Keratinocyte (primary cell): ENCODE measurements at regions not wholly inside any gene's neighbourhood (a gene's known extent, or its start where the extent isn't known, plus 50 kb on each side); places are given as distances from the start of the nearest gene placed in this dataset.
"Not testable (repeated sequence)": the region's sequence is repeated elsewhere in the genome, so short reads cannot be mapped to it uniquely, and the experiment has no call there.

Experiments used
- DNase-seq: peaks from one replicate; pipeline ENCODE4 v3.0.0-alpha.2; 2011; ENCODE audit warnings: low read depth, missing footprints, low spot score
- FAIRE-seq: peaks from 2 replicates; lab custom pipeline; 2011; peaks lifted over from hg19 to GRCh38; lab: Jason Lieb, UNC
- H2AFZ ChIP-seq: 2 replicates; pipeline ENCODE4 v1.6.0; 2012; ENCODE audit warnings: low read length, control low read depth, inconsistent platforms; ENCODE audit not compliant: control insufficient read depth
- H3K27ac ChIP-seq: 2 replicates; pipeline ENCODE4 v1.5.1; 2011; ENCODE audit warnings: low read length; ENCODE audit not compliant: control insufficient read depth, insufficient read depth
- H3K27me3 ChIP-seq: 3 replicates; pipeline ENCODE4 v1.6.0; 2011; ENCODE audit warnings: low read length; ENCODE audit not compliant: control insufficient read depth, insufficient read depth; ENCODE audit errors: extremely low read depth
- H3K36me3 ChIP-seq, 2 experiments: 2 replicates in 1 of 2; 3 replicates in 1 of 2; pipeline ENCODE4 v1.5.1; 2011; ENCODE audit warnings: low read length in 2 of 2, mild to moderate bottlenecking in 1 of 2; ENCODE audit not compliant: control insufficient read depth in 2 of 2, insufficient read depth in 2 of 2; ENCODE audit errors: extremely low read depth in 1 of 2
- H3K4me1 ChIP-seq: 3 replicates; pipeline ENCODE4 v1.5.1; 2011; ENCODE audit warnings: low read length; ENCODE audit not compliant: control insufficient read depth, insufficient read depth; ENCODE audit errors: extremely low read depth
- H3K4me2 ChIP-seq: 3 replicates; pipeline ENCODE4 v1.6.0; 2011; ENCODE audit warnings: low read depth, low read length; ENCODE audit not compliant: control insufficient read depth, insufficient read depth; ENCODE audit errors: extremely low read depth
- H3K4me3 ChIP-seq, 3 experiments: fragments of 200-600 bp in 1 of 3; sonication (generic) in 1 of 3; 2 replicates in 2 of 3; 3 replicates in 1 of 3; pipeline ENCODE4 v1.5.1; 2011 to 2016; ENCODE audit warnings: low read length in 3 of 3, mild to moderate bottlenecking in 3 of 3, control low read depth in 2 of 3, inconsistent platforms in 1 of 3, low read depth in 1 of 3, mixed read lengths in 1 of 3, mixed run types in 1 of 3, moderate library complexity in 1 of 3; ENCODE audit not compliant: control insufficient read depth in 2 of 3, insufficient read depth in 2 of 3; ENCODE audit errors: extremely low read depth in 1 of 3
- H3K79me2 ChIP-seq: 2 replicates; pipeline ENCODE4 v1.6.0; 2012; ENCODE audit warnings: low read length; ENCODE audit not compliant: control insufficient read depth, insufficient read depth
- H3K9ac ChIP-seq: 3 replicates; pipeline ENCODE4 v1.6.0; 2011; ENCODE audit warnings: low read length; ENCODE audit not compliant: control insufficient read depth, insufficient read depth; ENCODE audit errors: extremely low read depth
- H3K9me1 ChIP-seq: 3 replicates; pipeline ENCODE4 v1.6.0; 2011; ENCODE audit warnings: low read length; ENCODE audit not compliant: control insufficient read depth, insufficient read depth; ENCODE audit errors: extremely low read depth
- H3K9me3 ChIP-seq: 2 replicates; pipeline ENCODE4 v1.5.1; 2012; ENCODE audit warnings: low read depth, low read length; ENCODE audit not compliant: control insufficient read depth
- H4K20me1 ChIP-seq: 3 replicates; pipeline ENCODE4 v1.6.0; 2011; ENCODE audit warnings: low read length; ENCODE audit not compliant: control insufficient read depth, insufficient read depth; ENCODE audit errors: extremely low read depth
- EZH2 ChIP-seq: IDR thresholded peaks from one replicate; pipeline ENCODE4 v1.6.1; 2012; ENCODE audit warnings: inconsistent platforms, mild to moderate bottlenecking, low read length, moderate library complexity
- dilution Hi-C: fragments of 300-500 bp; cut with MboI; formaldehyde crosslinking; loops from one replicate; pipeline ENCODE4 v1.7.0; 2020; ENCODE audit warnings: low sequenced_read_pairs; ENCODE audit not compliant: extremely low pct_ligation_motif_present
- TF ChIP-seq, protein P1 (sequence below), 3 experiments: IDR thresholded peaks in 1 of 3; conservative IDR thresholded peaks in 1 of 3; optimal IDR thresholded peaks in 1 of 3; 2 replicates in 2 of 3; 3 replicates in 1 of 3; pipeline versions ENCODE3 to v1.5.1; 2011; ENCODE audit warnings: low read length in 3 of 3, mild to moderate bottlenecking in 3 of 3, moderate library complexity in 2 of 3, control low read depth in 1 of 3, inconsistent platforms in 1 of 3; ENCODE audit not compliant: insufficient read depth in 2 of 3; ENCODE audit errors: extremely low read depth in 1 of 3

DNA sequence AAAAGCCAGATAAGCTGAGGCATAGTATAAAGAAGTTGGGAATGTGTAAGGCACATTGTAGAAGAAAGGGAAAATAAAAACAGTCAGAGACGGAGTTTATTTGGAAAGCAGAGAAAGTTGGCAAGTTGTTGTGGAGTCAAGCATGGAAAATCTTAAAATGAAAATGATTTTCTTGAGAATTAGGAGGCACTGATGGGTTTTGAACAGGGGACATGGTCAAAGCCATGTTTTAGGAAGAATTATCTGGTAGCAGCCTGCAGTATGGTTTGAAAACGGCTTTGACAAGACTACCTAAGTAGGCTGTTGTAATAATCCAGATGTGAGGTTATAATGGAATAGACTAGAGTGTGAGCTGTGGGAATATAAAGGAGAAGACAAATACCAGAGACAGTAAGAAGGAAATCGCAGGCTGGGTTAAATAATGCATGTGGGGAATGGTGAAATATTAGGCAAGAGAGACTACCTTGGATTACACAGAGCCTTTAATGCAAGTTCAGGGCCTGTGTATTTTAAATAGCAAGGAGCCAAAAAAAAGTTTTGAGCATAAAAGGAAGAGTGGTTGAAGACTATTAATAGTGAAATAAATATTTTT lies 130.4 kb upstream of the MEOX2 start:
- FAIRE-seq (no peak), DNase-seq (no peak)
- Histone ChIP-seq H3K9ac (no peak overlapping the region), H3K27me3 (no peaks in the 10 kb centered on the region), H3K4me2 (no peak overlapping the region), H3K79me2 (no peaks in the 10 kb centered on the region), H3K9me3 (no peaks in the 10 kb centered on the region), H2AFZ (no peak overlapping the region), H3K27ac (no peak overlapping the region), H3K9me1 (no peaks in the 10 kb centered on the region), H4K20me1 (no peaks in the 10 kb centered on the region), H3K4me3 (no peak overlapping the region), H3K36me3 (no peaks in the 10 kb centered on the region), H3K4me1 (no peaks in the 10 kb centered on the region)
- dilution Hi-C loops: no loop called here
- TF ChIP-seq, protein P1, sequence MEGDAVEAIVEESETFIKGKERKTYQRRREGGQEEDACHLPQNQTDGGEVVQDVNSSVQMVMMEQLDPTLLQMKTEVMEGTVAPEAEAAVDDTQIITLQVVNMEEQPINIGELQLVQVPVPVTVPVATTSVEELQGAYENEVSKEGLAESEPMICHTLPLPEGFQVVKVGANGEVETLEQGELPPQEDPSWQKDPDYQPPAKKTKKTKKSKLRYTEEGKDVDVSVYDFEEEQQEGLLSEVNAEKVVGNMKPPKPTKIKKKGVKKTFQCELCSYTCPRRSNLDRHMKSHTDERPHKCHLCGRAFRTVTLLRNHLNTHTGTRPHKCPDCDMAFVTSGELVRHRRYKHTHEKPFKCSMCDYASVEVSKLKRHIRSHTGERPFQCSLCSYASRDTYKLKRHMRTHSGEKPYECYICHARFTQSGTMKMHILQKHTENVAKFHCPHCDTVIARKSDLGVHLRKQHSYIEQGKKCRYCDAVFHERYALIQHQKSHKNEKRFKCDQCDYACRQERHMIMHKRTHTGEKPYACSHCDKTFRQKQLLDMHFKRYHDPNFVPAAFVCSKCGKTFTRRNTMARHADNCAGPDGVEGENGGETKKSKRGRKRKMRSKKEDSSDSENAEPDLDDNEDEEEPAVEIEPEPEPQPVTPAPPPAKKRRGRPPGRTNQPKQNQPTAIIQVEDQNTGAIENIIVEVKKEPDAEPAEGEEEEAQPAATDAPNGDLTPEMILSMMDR (optimal IDR thresholded peaks at IDR 0.05 in 1 of 3, IDR thresholded peaks at IDR 0.05 in 1 of 3, conservative IDR thresholded peaks at IDR 0.05 in 1 of 3; ENCODE audit: extremely low read depth in 1 of 3, insufficient read depth in 2 of 3, low read length in 3 of 3): no peak
- TF ChIP-seq EZH2: no peak

DNA sequence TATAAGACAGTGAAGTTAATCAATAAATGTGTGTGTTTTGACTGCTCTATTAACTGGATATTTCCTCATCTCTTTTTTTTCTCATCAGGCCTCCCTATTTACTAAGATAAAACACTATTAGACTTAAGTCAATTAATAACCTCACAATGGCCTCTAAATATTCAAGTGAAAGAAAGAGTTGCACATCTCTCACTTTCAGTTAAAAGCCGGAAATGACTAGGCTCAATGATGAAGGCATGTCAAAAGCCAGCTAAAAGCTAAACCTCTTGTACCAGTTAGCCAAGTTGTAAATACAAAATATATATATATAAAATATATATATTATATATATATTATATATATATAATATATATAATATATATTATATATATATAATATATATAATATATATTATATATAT lies 127.0 kb upstream of the MEOX2 start:
- Histone ChIP-seq H3K9ac (no peak overlapping the region), H3K79me2 (no peaks in the 10 kb centered on the region), H3K9me1 (no peaks in the 10 kb centered on the region), H2AFZ (no peak overlapping the region), H3K27ac (no peak overlapping the region), H3K4me3 (no peak overlapping the region), H3K9me3 (no peaks in the 10 kb centered on the region), H3K4me1 (no peaks in the 10 kb centered on the region), H3K4me2 (no peak overlapping the region), H3K27me3 (no peaks in the 10 kb centered on the region), H4K20me1 (no peaks in the 10 kb centered on the region), H3K36me3 (no peaks in the 10 kb centered on the region)
- no peak for DNase-seq
- no peak for FAIRE-seq
- dilution Hi-C loops: no loop called here
- TF ChIP-seq, protein P1 (optimal IDR thresholded peaks at IDR 0.05 in 1 of 3, IDR thresholded peaks at IDR 0.05 in 1 of 3, conservative IDR thresholded peaks at IDR 0.05 in 1 of 3; ENCODE audit: extremely low read depth in 1 of 3, insufficient read depth in 2 of 3, low read length in 3 of 3): no peak
- no peak for TF ChIP-seq EZH2

DNA sequence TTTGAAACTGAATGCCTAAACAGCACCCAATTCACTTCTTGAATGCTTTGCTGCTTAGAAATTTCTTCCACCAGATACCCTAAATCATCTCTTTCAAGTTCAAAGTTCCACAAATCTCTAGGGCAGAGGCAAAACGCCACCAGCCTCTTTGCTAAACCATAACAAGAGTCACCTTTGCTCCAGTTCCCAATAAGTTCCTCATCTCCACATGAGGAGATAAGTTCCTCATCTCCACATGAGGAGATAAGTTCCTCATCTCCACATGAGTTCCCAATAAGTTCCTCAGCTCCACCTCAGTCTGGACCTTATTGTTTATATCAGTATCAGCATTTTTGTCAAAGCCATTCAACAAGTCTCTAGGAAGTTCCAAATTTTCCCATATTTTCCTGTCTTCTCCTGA lies 123.9 kb upstream of the MEOX2 start:
- H3K27me3 ChIP-seq, H3K9ac ChIP-seq, H3K4me2 ChIP-seq, H4K20me1 ChIP-seq, H3K4me1 ChIP-seq, FAIRE-seq, H2AFZ ChIP-seq, DNase-seq, H3K79me2 ChIP-seq, H3K9me1 ChIP-seq, H3K4me3 ChIP-seq, H3K27ac ChIP-seq, H3K36me3 ChIP-seq, H3K9me3 ChIP-seq, dilution Hi-C loops: not testable (repeated sequence)

DNA sequence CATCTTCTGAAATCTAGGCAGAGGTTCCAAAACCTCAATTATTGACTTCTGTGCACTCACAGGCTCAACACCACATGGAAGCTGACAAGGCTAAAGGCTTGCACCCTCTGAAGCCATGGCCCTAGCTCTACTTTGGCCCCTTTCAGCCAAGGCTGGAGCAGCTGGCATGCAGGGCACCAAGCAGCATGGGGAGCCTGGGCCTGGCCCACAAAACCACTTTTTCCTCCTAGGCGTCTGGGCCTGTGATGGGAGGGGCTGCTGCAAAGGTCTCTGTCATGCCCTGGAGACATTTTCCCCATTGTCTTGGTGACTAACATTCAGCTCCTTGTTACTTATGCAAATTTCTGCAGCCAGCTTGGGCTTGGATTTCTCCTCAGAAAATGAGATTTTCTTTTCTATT lies 123.5 kb upstream of the MEOX2 start:
- dilution Hi-C loops, DNase-seq, H3K4me2 ChIP-seq, H3K9me3 ChIP-seq, H4K20me1 ChIP-seq, H3K4me3 ChIP-seq, H3K9me1 ChIP-seq, H3K27me3 ChIP-seq, H3K4me1 ChIP-seq, H3K36me3 ChIP-seq, FAIRE-seq, H3K27ac ChIP-seq, H3K79me2 ChIP-seq, H2AFZ ChIP-seq, H3K9ac ChIP-seq: not testable (repeated sequence)
